HG03442 (cell line): ENCODE measurements at regions not wholly inside any gene's neighbourhood (a gene's known extent, or its start where the extent isn't known, plus 50 kb on each side); places are given as distances from the start of the nearest gene placed in this dataset.
"Not testable (repeated sequence)": the region's sequence is repeated elsewhere in the genome, so short reads cannot be mapped to it uniquely, and the experiment has no call there.

Source experiments
- ATAC-seq: cut with Tn5 transposase; IDR thresholded peaks from one replicate; pipeline ENCODE4 v1.9.1; 2021; ENCODE audit warnings: mild to moderate bottlenecking, moderate library complexity; ENCODE audit not compliant: unreplicated experiment

GRCh38 chr16:33583702-33584101 is 124.3 kb downstream of the TP53TG3F start:
- not testable (repeated sequence) for ATAC-seq

GRCh38 chr16:33588589-33588988 is 129.2 kb downstream of the TP53TG3F start:
- not testable (repeated sequence) for ATAC-seq

GRCh38 chr16:33593344-33593743 is 133.9 kb downstream of the TP53TG3F start:
- not testable (repeated sequence) for ATAC-seq

- ATAC-seq, result not testable (repeated sequence)
These were observed 135.7 kb downstream of the TP53TG3F start for GRCh38 chr16:33595074-33595473.

GRCh38 chr16:33601029-33601428 is 141.6 kb downstream of the TP53TG3F start:
- peak; percentile 68 for ATAC-seq

- not testable (repeated sequence) for ATAC-seq
These were observed 164.2 kb downstream of the TP53TG3F start for GRCh38 chr16:33623535-33624077.

GRCh38 chr16:33628895-33629294 is 169.5 kb downstream of the TP53TG3F start:
- ATAC-seq, result peak; percentile 45

GRCh38 chr16:33631713-33632112 is 172.3 kb downstream of the TP53TG3F start:
- ATAC-seq, result not testable (repeated sequence)

GRCh38 chr16:33634057-33634456 is 174.6 kb downstream of the TP53TG3F start:
- not testable (repeated sequence) for ATAC-seq

- not testable (repeated sequence) for ATAC-seq
These were observed 177.3 kb downstream of the TP53TG3F start for GRCh38 chr16:33636760-33637159.

GRCh38 chr16:33643270-33643669 is 183.9 kb downstream of the TP53TG3F start:
- ATAC-seq, result peak; percentile 90

- peak; percentile 37 for ATAC-seq
These were observed 184.4 kb downstream of the TP53TG3F start for GRCh38 chr16:33643698-33644381.

- ATAC-seq, result peak; percentile 28
These were observed 187.0 kb downstream of the TP53TG3F start for GRCh38 chr16:33646386-33646785.

- ATAC-seq, result not testable (repeated sequence)
These were observed 196.3 kb downstream of the TP53TG3F start for GRCh38 chr16:33655756-33656155.

- ATAC-seq, result peak; percentile 74
These were observed 197.0 kb downstream of the TP53TG3F start for GRCh38 chr16:33656394-33656793.

GRCh38 chr16:33657717-33658116 is 198.3 kb downstream of the TP53TG3F start:
- peak; percentile 64 for ATAC-seq

- ATAC-seq, result not testable (repeated sequence)
These were observed 221.4 kb downstream of the TP53TG3F start for GRCh38 chr16:33680791-33681190.

GRCh38 chr16:33700320-33700719 is 240.9 kb downstream of the TP53TG3F start:
- not testable (repeated sequence) for ATAC-seq

- not testable (repeated sequence) for ATAC-seq
These were observed 247.6 kb downstream of the TP53TG3F start for GRCh38 chr16:33706845-33707590.

GRCh38 chr16:33707591-33707934 is 248.2 kb downstream of the TP53TG3F start:
- ATAC-seq, result not testable (repeated sequence)

GRCh38 chr16:33709856-33710695 is 250.7 kb downstream of the TP53TG3F start:
- not testable (repeated sequence) for ATAC-seq
